ENCODE measurements at regions not wholly inside any gene's neighbourhood (a gene's known extent, or its start where the extent isn't known, plus 50 kb on each side); places are given as distances from the start of the nearest gene placed in this dataset.
"Not testable (repeated sequence)": the region's sequence is repeated elsewhere in the genome, so short reads cannot be mapped to it uniquely, and the experiment has no call there.

DNA sequence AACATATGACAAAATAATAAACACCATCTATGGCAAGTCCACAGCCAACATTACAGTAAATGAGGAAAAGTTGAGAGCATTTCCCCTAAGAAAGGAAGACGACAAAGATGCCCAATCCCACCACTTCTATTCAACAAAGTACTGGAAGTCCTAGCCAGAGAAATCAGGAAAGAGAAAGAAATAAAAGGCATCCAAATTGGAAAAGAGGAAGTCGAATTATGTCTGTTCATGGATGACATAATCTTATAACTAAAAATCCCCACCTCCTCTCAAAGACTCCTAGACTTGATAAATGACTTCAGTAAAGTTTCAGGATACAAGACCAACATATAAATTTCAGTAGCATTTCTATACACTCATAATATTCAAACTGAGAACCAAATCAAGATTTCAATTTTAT, 288.5 kb upstream of the POT1 start:
- DNase-seq: no peak

DNA sequence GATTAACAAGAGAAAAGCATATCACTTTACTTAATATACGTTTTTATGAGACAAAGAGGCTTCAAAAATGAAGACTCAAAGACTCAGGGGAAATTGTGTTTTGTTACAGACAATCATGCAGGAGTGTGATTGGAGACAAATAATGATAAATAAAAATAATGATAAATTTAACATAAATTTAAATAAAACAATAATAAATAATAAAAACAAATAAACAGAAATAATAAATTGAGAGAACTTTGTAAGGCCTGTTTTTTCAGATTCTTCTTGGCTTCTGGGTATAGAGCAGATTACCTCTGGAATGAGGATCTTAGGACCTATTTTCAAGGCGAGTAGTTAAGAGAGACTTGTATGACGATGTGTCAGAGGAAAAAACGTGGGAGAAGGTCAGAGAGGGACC, 271.4 kb upstream of the POT1 start:
- no peak for DNase-seq

DNA sequence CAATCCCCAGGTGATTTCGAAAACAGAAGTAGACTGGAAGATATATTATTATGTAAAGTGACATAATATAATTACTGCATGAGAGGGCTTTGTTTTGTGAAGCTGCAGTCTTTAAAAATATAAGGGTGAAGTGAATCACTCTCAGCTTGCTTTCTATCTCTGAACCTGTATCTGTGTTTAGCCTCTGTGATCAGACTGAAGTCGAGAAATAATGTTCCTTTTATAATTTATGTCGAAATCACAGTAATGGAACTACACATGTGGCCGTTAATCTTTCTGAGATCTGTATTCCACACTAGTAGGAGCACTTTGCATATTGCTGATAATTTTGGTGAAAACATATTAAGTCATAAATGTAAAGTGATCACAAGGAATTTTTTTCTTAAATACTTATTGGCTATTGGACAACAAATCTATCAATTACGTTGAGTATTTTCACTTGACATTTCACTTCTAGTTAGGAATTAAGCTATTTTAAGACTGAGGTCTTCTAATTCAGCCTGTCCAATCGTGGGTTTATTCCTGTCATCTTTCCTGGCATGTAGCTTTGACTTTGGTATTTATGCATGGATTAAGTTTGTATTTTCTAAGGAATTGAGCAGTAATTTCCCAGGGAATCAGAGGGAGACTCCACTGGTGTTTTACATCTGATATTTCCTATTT, 268.2 kb upstream of the POT1 start:
- DNase-seq: no peak

DNA sequence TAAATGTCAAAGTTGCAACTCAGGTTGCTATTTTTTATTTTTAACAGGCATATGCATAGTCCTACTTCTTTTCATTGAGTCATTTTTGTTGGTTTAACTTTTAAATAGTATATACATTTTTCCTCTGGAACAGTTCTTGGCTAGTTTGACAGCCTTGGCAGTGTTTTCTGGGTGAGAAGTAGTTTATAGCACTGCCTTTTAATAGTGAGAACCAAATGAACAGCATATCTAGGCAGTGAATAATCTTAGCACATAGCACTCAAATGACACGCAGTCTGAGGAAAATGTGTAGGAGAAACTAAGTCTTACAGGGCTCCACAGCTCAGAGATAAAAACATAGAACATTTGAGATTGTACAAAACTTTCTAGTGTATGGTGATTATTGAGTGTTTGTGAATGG, 265.5 kb upstream of the POT1 start:
- DNase-seq: no peak

DNA sequence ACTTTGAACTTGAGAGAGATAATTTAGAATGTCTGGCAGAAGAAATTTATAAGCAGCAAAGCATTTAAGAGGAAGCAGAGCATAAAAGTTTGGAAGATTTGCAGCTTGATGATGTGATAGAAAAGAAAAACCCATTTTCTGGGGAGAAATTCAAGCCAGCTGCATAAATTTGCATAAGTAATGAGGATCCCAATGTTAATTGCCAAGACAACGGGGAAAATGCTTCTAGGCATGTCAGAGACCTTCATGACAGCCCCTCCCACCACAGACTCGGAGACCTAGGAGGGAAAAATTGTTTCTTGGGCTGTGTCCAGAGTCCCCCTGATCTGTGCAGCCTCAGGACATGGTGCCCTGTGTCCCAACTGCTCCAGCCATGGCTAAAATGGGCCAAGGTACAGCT, 263.6 kb upstream of the POT1 start:
- no peak for DNase-seq

DNA sequence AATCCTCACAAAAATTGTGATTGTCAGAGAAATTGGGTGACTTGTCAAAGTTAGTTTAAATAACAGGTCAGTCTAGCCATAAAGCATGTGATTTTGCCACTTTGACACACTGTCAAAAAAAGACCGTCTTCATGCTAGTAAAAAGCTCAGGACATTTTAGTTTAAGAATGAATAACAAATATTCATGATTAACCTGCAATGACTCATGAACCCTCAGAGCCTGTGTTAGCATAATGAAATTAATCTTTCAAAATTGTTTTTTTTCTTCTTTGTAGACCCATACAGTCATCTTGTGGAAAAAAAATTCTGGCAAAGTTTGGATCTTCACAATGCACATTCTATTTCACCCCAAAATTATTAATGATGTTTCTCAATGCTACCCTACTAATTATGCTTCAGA, 255.2 kb upstream of the POT1 start:
- no peak for DNase-seq

DNA sequence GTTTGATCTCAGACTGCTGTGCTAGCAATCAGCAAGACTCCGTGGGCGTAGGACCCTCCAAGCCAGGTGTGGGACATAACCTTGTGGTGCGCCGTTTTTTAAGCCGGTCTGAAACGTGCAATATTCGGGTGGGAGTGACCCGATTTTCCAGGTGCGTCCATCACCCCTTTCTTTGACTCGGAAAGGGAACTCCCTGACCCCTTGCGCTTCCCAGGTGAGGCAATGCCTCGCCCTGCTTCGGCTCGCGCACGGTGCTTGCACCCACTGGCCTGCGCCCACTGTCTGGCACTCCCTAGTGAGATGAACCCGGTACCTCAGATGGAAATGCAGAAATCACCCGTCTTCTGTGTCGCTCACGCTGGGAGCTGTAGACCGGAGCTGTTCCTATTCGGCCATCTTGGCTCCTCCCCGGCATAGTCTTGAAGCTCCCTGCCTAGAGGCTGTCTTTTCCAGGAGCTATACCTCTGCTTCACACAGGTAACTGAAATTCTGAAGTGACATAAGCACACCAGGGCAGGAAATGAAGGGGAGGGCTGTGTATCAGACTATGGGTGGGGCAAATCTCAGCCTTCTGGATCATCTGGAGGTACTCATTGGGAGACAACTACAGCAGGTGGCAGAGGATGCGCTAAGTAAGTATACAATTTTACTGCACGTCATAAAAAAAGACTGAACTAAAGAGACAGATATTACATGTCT, 252.1 kb upstream of the POT1 start:
- not testable (repeated sequence) for DNase-seq

DNA sequence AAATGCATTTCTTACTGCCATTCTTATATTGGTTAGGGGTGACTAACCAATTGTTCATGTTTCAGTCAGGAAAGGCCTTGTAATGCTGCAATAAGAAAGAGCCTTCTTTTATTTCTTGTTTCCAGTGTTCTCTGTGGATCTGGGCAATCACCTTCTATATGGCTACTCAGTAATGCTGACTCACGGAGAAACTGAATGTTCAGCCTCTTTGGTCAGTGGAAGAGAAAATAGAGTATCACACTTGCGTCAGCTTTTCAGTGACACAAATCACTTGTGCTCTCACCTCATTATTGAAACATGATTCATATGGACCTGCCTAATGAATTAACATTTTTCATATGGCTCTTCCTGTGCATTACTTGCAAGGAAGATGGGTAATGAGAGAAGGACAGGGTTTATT, 243.9 kb upstream of the POT1 start:
- DNase-seq: no peak

DNA sequence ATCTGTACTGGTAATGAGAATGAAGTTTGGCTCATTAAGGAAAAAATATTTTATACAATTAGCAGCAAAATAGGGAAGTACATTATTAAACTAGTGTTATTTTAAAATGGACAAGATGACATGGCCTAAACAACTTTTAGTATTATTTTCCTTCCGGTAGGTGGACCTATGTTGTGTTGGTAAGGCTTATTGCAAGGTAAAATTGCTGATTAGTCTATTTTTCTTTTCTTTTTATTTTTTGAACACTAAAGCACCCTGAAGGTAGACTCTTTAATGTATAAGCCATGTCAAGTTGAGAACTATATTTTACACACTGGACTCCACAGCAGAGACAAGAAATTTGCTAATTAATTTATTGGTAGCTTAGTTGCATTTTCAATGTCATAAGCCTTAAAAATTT, 239.5 kb upstream of the POT1 start:
- no peak for DNase-seq

DNA sequence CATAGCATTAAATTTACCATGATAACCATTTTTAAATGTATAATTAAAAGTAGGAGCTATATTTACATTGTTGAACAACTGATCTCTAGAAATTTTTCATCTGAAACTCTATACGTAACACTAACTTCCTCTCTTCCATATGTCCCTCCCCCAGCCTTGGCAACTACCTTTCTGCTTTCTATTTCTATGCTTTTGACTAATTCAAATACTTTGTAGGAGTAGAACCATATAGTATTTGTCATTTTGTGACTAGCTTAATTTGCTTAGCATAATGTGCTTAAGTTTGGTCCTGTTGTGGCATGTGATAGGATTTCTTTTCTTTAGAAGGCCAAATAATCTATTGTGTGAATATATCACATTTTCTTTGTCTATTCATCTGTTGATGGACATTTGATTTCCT, 225.3 kb upstream of the POT1 start:
- no peak for DNase-seq

DNA sequence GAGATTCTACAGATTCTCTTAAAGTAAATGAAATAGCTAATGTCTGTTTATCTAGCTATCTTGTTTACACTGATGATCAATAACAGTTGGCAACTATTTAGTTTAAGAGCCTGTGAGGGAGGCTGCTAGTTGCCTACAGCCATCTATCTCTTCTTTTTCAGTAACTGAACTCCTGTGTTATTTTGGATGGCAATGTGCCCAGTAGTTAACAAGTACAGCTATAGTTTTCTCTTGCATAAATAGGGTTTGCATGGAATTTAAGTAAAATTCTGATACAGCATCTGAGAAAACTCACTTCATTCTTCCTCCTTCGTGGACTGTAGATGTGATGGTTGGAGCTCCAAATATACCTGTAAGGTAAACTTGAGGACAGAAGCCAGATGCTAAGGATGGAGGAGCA, 219.5 kb upstream of the POT1 start:
- no peak for DNase-seq

DNA sequence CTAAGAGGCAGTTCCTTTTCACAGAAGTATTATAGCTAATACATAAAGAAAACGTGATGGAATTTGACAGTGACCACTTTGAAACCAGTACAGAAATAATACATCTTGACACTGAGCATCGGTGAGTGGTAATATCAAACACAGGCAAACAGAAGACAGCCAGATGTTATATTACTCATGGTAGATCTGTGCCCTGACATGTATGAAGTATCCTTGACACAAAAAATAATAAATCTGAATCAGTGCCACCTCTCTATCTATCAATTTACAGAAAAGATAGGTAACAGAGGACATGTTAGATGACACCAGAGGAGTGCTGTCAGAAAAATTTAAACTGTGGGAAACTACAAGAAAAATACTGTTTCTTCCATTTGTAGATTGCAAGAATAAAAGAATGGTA, 217.4 kb upstream of the POT1 start:
- no peak for DNase-seq

DNA sequence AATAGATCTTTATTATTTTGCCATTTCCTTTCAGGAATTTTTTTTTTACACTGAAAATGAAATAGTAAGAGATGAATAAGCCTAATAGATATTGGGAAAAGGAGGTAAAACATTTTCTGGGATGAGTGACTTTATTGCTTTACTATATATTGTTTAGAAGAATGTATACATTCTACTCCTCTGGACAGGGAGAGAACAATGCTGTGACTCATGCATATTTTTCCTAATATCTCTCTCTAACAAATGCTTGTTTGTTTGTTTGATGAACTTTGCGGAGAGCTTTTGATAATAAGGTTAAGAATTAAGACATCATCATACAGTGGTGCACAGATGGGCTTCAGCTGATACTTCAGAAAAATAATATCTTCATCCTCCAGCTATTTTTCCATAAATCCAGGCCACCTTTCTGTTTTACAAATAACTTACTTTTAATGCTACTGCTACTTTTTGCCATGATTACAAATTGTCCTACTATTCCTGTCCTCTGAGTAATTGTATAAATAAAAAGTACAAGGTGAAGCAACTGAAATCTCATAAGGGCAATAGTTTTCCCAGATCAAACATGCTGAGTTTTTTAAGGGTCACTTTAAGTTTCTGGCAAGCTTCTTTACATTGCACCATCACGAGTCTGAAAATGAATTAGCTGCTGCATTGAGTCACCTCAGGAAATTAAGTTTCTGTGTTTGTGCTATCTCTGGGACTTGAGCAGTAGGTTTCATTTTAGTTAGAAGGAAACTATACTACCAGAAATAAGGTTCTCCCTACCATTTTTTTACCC, 207.3 kb upstream of the POT1 start:
- no peak for DNase-seq

DNA sequence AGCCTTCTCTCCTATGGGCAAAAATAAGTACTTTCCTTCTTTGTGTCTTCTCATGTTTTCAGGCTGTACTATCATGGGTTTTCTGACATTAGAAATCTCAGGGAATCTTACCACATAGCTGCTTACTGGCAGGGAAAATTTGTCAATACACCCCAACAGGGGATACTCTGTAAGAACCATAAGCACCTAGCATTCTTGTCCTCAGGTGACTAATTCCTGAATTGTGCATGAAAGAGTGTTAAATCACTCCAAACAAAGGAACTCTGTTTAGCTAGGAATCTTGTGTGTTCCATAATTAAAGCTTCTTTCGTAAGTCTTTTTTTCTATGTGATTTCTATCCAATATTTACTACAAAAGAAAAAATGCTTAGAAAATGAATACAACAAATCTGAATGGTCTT, 206.7 kb upstream of the POT1 start:
- no peak for DNase-seq

DNA sequence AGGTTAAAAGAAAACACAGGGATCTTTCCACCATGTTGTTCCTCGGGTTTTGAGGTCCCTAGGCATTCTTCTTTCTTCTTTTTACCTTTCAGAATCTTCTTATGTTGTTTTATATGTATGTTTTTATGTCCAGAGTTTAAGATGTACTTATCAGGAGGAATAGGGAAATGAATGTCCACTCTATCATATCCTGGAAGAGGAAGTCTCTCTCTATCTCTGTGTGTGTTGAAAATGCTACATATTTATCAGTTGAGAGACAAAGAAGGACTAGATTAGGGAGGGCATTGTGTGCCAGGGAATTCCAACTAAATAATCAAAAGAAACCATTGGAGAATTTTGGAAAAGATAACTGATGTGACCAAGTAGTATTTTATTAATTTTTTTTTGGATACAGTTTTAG, 200.5 kb upstream of the POT1 start:
- no peak for DNase-seq

DNA sequence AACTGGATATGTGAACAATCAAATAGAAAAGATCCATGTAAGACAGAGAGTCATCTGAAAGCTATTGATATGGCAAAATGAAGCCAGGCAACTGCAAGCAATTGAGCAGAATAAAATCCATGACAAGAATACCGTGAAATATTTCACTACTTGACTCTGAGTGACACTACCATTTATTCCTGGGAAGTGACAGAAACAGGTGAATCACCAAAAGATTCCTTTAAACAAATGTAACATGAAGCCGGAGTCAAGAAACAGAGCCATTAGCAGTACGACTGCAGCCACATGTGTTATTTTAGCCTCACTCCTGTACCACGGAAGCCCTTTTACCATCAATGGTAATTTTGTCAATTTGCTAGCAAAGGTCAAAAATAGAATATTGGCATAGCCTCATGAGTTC, 197.7 kb upstream of the POT1 start:
- DNase-seq: no peak

DNA sequence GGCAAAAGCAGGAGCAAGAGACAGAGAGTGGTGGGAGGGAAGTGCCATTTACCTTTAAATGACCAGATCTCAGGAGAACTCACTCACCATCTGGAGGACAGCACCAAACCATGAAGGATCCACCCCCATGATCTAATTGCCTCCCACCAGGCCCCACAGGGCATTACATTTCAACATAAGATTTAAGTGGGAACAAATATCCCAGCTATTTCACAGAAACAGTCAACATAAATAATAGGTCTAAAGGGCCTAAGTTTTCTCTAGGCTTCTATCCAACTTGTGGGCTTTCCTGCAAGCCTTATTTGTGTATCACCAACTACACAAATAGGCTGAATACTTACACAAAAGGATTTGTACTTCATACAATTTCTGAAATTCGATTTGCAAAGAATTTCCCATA, 196.8 kb upstream of the POT1 start:
- no peak for DNase-seq

DNA sequence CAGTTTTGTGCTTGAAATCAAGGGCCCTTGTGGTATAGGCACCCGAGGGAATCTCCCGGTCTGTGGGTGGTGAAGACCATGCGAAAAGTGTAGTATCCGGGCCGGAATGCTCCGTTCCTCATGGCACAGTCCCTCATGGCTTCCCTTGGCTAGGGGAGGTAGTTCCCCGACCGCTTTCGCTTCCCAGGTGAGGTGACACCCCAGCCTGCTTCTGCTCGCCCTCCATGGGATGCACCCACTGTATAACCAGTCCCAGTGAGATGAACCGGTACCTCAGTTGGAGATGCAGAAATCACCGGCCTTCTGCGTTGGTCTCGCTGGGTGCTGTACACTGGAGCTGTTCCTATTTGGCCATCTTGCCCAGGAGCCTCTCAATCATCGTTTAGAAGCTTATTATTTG, 195.7 kb upstream of the POT1 start:
- DNase-seq: no peak

DNA sequence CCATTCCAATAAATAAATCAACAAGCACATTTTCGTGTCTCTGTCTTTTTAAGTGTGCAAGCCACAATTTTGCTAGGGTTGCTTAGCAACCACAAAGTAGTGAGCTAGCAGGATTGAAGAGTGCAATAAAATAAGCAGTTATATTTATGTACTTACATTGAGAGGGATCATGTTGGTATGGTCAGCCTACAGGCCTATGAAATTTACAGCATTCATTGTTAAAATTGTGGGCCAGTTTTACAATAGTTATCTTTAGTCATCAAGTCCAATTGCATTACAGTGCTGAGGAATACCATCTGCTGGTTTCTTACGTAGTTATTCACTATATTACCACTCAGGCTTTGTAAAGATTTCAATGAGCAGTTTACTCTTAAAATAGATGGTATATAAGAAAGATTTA, 192.5 kb upstream of the POT1 start:
- DNase-seq: no peak

DNA sequence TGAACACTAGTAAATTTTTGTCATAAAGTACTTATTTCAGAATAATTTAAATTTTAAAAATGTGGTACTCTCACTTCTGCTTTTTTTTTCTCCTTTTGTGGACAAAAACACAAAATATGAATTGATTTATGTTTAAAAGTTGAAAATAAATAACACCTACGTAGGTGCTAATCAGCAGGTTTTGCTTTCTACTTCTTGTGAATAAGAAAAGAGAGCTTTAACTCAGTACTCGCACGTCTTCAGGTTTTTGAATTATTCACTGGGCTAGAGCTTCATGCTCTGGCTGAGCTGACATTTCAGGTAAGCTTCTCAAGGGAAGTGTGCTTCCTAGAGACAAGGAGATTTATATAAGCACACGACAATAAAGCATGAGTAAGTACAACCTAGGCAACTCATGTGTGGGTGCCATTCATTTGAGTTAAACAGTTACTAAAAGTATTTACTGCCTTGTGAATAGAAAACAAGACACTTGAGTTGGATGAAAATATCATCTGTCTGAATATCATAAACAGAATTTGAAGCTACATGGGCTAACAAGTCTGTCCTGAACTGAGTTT, 190.0 kb upstream of the POT1 start:
- no peak for DNase-seq

DNA sequence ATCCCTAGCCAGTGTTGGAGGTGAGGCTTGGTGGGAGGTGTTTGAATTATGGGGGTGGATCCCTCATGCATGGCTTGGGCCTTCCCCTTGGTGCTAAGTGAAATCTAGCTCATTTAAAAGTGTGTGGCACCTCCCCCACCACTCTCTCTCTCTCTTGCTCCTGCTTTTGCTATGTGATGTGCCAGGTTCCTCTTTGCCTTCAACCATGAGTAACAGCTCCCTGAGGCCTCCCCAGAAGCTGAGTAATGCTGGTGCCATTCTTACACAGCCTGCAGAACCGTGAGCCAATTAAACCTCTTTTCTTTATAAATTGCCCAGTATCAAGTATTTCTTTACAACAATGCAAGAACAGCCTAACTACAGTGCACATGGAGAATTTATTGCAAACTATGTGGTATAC, 188.8 kb upstream of the POT1 start:
- no peak for DNase-seq

DNA sequence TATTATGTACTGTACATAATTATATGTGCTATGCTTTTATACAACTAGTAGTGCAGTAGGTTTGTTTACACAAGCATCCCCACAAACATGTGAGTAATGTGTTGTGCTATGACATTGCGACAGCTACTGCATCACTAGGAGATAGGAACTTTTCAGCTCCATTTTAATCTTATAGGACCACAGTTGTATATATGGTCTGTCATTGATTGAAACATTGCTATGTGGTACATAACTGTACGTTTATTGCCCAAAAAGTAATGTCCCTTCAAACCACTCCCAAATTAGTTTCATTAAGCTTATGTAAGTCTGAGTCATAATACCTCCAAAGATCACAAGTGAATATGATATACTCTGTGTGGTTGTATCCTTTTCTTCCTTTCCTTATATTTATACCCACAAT, 183.2 kb upstream of the POT1 start:
- no peak for DNase-seq

DNA sequence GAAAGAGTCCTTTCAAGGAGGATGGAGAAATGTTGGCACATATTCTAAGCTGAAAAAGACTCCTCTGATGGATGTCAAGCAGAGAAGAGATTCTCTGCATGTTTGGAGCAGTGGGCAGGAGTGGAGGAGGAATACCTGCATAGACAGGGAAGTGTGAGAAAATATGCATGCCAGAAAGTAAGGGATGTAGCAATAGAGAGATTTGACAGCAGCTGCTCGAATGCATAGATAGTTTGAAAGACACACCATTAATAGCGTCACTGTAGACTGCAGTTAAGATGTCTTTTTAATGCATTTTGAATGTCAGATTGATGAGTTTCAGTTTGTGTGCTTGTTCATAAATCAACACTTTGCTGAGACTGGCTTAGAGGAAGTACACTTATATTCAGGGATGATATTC, 169.9 kb upstream of the POT1 start:
- no peak for DNase-seq

DNA sequence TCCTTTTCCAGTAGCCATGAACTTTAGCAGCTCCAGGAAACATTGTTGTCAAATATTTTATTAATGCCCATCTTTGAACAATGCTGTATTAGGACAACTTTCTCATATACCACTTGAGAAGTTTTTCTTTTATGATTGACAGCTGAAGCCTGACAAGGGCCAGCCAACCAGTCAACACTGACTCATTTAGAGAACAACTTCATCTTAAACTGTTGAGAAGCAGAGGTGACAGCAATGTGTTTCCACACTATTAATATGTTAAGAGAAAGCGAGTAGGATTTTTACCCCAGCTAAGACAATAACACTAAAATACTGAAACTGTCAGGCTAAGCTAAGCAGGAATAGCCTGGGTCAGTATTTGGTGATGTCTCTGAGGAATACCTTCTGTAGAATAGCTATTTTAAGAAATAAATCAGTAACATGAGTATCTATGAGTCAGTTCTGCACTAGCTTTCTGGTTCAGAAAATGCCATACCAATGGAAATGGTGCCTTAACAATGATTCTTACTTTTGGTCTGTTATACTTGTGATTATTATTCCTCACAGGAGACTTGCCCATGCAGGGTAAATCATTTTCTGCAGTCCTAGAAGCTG, 168.8 kb upstream of the POT1 start:
- DNase-seq: no peak

Data from NCI-H1930 (cell line).